Inferior parietal cortex (tissue), 1 donor: ENCODE measurements at regions not wholly inside any gene's neighbourhood (a gene's known extent, or its start where the extent isn't known, plus 50 kb on each side); places are given as distances from the start of the nearest gene placed in this dataset.
"Not testable (repeated sequence)": the region's sequence is repeated elsewhere in the genome, so short reads cannot be mapped to it uniquely, and the experiment has no call there.

Experiments used
- DNase-seq: peaks from one replicate; pipeline ENCODE4 v3.0.0-alpha.2; 2016; ENCODE audit errors: extremely low spot score

GRCh38 chr5:158264264-158264663 is 405.3 kb upstream of the CLINT1 start:
- DNase-seq: no peak

GRCh38 chr5:158261674-158262367 is 402.9 kb upstream of the CLINT1 start:
- DNase-seq: no peak

- DNase-seq: no peak
Observed at GRCh38 chr5:158256096-158256495, 397.2 kb upstream of the CLINT1 start.

- DNase-seq: no peak
Observed at GRCh38 chr5:158255609-158256008, 396.7 kb upstream of the CLINT1 start.

- DNase-seq: no peak
Observed at GRCh38 chr5:158246661-158247060, 387.7 kb upstream of the CLINT1 start.

- no peak for DNase-seq
Observed at GRCh38 chr5:158245513-158245912, 386.6 kb upstream of the CLINT1 start.

- DNase-seq: no peak
Observed at GRCh38 chr5:158244882-158245281, 385.9 kb upstream of the CLINT1 start.

- DNase-seq: no peak
Observed at GRCh38 chr5:158236511-158237335, 377.8 kb upstream of the CLINT1 start.

- DNase-seq: no peak
Observed at GRCh38 chr5:158235159-158235547, 376.2 kb upstream of the CLINT1 start.

GRCh38 chr5:158234323-158235158 is 375.6 kb upstream of the CLINT1 start:
- DNase-seq: no peak

- no peak for DNase-seq
Observed at GRCh38 chr5:158233735-158234322, 374.9 kb upstream of the CLINT1 start.

GRCh38 chr5:158227314-158227713 is 368.4 kb upstream of the CLINT1 start:
- not testable (repeated sequence) for DNase-seq

- no peak for DNase-seq
Observed at GRCh38 chr5:158226496-158226895, 367.6 kb upstream of the CLINT1 start.

GRCh38 chr5:158224253-158224652 is 365.3 kb upstream of the CLINT1 start:
- DNase-seq: no peak

GRCh38 chr5:158223054-158223600 is 364.2 kb upstream of the CLINT1 start:
- no peak for DNase-seq

GRCh38 chr5:158212917-158213316 is 354.0 kb upstream of the CLINT1 start:
- DNase-seq: no peak

GRCh38 chr5:158212237-158212636 is 353.3 kb upstream of the CLINT1 start:
- DNase-seq: no peak

- no peak for DNase-seq
Observed at GRCh38 chr5:158209219-158209908, 350.4 kb upstream of the CLINT1 start.

- DNase-seq: no peak
Observed at GRCh38 chr5:158207733-158208132, 348.8 kb upstream of the CLINT1 start.

- no peak for DNase-seq
Observed at GRCh38 chr5:158205992-158206391, 347.0 kb upstream of the CLINT1 start.

- DNase-seq: peak; percentile 57
Observed at GRCh38 chr5:158203261-158203660, 344.3 kb upstream of the CLINT1 start.
